NCI-H1417 (cell line): ENCODE measurements at regions not wholly inside any gene's neighbourhood (a gene's known extent, or its start where the extent isn't known, plus 50 kb on each side); places are given as distances from the start of the nearest gene placed in this dataset.
"Not testable (repeated sequence)": the region's sequence is repeated elsewhere in the genome, so short reads cannot be mapped to it uniquely, and the experiment has no call there.

Experiments
- DNase-seq, 3 experiments: peaks; one replicate each; lab custom pipeline; 2025; lab: John Stamatoyannopoulos, UW

GRCh38 chr6:28802417-28803336 lies 121.1 kb downstream of the TRIM27 start:
- no peak for DNase-seq

- DNase-seq, result no peak
These were observed 120.5 kb downstream of the TRIM27 start for GRCh38 chr6:28803337-28803709.

DNA sequence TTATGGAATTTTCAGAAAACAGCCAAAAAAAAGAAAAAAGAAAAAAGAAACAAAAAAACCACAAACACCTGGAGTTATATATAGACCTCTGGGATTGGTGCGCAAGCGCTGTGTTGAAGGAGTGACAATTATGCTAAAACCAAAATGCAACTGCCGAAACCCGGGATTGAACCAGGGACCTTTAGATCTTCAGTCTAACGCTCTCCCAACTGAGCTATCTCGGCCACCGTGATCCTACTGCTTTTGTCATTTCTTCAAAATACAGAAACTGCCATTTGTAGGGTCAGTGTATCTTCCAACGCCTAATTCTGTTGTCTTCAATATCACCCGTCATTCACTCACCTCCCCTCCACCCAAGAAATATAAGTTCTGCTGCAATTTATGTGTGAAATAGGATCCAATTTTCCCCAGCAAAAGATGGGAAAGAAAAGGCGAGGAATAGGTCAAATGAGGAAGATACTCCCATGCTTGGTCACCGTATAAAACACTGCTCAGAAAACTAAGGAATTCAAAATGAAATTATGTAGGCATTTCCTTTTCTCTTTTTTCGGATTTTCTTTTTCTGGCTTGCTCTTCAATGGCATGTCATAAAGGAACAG lies 116.0 kb downstream of the TRIM27 start:
- DNase-seq, result peak; percentile 4 to 41 (median 21)

GRCh38 chr6:28808383-28808782 lies 115.4 kb downstream of the TRIM27 start:
- no peak for DNase-seq

DNA sequence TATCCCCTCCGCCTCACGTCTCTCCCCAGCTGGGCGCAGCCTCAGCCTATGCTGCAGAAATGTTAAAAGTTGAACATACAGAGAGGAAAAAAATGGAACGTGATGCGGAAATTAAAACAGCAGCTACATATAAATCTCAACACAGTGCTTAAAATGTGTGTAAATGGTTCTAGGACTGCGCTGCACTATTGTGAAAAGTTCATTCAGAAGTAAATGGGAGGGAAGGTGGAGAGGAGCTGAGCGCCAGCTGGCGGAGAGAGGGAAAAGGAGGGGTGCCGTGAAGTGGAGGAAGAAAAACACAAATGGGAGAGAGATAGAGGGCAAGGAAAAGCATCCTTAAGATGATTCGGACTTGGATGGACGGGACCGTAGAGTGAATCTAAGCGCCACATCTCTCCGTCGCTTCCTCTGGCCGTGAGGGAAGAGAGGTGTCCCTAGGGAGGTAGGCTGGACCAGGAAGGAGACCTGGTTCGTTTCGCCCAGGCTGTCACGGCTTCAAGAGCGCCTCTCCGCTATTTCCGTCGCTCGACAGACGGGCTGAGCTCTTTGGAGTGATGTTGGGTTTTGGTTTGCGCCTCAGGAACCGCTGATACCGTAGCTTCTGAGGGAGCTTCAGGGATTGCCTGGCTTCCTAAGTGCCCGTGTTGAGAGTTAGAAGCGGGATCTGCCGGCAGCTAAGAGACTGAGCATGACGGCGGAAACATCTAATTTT lies 113.7 kb downstream of the TRIM27 start:
- no peak for DNase-seq

DNA sequence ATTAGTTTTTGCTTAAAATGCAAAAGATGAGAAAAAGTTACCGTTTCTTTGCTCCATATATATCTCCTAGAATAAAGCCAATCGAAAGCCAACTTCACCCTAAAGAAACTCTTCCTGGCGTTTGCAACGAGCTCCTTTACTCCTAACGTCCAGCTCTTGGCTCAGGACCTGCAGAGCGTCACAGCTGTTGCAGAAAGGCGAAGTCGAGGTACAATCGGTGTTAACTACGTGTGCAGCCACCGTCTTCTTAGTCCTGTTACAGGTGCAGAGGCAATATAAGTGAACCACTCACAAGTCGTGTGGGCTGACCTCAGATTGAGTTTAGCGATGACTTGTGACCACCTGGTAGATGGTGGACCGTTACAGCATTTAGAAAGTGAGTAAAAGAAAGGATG lies 113.1 kb downstream of the TRIM27 start:
- no peak for DNase-seq

DNA sequence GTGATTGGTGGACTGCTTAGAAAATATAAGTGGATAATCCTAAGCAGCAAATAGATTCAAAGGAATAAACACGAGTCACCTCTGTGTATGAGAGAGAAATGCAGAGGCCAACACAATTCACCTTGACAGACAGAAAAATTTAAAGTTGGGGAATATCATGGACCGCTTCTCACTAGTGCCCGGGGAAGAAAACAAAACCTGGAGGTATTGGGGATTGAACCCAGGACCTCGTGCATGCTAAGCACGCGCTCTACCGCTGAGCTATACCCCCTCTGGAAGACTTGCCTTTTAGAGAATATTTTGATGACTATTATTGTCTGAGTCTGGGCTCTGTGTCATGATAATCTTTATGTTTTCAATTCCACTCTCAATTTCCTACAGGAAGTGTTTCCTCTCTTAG lies 111.9 kb downstream of the TRIM27 start:
- DNase-seq, result no peak

DNA sequence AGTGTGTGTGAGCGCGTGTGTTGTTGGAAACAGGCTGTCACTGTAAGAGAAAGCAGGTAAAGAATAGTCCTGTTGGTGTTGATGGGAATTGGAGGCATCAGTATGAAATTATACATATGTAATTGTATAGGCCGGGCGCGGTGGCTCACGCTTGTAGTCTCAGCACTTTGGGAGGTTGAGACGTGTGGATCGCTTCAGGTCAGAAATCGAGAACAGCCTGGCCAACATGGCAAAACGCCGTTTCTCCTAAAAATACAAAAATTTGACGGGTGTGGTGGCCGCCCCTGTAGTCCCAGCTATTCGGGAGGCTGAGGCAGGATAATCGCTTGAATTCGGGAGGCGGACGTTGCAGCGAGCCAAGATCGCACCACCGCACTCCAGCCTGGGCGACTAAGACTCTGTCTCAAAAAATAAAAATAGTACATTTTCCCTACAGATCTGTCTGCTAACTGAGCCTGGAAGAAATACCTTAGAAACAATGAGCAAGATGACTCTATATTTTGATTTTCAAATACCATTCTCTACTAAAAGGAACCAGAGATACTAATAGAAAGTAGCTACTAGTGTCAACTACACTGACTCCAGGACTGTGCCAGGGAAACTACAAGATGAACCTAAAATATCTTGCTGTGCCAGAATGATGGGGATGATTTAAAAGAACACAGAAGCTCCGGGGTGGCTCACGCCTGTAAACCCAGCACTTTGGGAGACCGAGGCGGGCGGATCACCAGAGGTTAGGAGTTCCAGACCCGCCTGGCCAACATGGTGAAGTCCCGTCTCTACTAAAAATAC lies 110.8 kb downstream of the TRIM27 start:
- DNase-seq, result no peak

GRCh38 chr6:28814032-28814976 lies 109.5 kb downstream of the TRIM27 start:
- DNase-seq, result no peak

DNA sequence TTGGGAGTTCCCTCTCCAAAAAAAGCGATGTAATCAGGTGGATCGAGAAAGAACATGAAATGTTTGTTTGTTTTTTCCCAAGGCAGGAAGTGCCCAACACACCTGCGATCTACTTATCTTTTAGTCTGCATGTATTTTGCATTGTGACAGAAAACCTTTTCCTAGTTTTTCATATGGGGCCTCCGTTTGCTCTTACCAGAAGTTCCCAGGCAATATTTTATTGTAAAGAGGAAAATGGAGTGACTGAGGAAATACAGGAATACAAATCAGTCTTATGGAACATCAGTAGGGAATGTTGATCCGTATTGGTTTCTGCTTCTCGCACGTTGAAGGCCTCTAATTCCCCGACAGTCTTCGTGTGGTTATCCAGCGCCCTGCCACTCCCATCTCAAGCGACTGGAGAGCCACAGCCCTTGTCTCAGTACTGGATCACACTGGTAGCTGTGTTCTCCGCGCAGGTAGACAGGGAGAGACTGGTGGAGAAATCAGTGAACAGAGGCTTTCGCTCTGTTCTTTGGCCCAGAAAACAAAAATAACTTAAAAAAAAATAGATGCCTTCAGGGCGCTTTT lies 107.4 kb downstream of the TRIM27 start:
- DNase-seq, result no peak

DNA sequence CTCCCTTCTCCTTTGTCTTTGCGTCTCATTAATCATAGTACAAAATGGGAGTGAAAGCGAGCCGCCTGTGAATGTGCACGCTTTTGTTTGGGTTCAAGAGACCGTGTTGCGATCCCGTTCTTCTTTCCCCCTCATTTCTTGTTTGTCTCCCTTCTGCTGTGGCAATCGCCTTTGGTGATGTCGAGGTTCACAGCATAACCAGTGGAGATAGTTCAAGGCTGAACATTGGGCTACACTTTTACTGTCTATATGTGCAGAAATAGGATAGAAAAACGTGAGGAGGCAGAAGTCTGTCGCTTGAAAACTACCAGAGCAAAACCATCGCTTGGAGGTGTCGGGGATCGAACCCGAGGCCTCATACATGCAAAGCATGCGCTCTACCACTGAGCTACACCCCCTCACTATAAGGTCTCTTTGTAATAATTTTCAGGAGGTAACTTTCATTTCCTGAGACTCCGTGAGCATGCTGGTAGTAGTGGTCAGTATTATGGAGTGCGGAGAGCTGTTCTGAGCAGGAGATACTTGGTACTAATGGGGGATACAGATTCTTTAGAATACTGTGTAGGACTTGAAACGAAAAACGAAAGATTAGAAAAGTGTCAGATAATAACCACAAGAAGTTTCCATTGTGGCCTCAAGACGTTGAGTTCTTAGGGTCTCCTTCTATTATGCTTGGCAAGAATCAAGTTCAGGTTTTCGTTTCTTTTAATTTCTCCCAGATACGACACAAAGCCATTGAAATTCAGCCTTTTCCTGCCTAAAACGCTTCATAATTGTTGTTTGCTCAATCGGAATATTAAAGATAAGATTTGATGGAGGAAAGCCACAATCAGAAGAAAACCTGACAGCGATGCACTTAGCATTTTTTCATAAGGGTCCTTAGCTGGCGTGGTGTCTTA lies 106.6 kb downstream of the TRIM27 start:
- DNase-seq, result peak in 1 of 3 experiments; percentile 18

DNA sequence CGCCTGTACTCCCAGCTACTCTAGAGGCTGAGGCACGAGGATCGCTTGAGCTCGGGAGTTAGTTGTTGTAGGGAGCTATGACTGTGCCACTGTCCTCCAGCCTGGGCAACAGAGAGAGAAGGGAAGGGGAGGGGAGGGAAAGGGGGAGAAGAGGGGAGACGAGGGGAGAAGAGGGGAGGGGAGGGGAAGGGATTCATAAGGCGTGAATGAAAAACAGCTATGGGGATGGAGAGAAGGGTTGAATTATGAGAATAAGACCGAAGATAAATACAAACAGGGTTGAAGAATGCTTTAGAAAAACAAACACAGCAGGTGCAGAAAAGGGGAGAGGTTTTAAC lies 106.0 kb downstream of the TRIM27 start:
- no peak for DNase-seq

- DNase-seq, result no peak
These were observed 98.7 kb downstream of the TRIM27 start for GRCh38 chr6:28824793-28825731.

DNA sequence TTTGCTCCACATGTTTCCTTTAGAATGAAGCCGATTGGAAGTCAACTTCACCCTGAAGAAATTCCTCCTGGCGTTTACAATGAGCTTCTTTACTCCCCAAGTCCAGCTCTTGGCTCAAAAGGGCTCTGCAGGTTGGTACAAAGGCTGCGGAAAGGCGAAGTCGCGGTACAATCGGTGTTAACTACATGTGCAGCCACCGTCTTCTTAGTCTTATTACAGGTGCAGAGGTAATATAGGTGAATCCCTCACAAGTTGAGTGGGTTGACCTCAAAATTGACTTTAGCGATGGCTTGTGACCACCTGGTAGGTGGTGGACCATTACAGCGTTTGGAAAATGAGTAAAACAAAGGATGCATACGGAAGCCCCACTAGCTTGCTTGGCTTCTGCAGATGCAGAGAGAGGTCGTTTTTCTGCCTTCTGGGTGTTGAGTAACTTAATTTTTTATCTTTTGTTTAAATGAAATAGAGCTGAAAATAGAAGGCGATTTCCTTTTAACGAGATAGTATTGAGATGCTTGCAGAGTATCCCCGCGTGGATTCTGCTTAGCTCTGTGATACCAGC lies 98.0 kb downstream of the TRIM27 start:
- DNase-seq, result no peak

DNA sequence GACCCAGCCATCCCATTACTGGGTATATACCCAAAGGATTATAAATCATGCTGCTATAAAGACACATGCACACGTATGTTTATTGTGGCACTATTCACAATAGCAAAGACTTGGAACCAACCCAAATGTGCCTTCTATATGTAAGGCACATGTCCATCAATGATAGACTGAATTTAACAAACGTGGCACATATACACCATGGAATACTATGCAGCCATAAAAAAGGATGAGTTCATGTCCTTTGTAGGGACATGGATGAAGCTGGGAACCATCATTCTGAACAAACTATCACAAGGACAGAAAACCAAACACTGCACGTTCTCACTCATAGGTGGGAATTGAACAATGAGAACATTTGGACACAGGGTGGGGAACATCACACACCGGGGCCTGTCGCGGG lies 92.1 kb downstream of the TRIM27 start:
- not testable (repeated sequence) for DNase-seq

DNA sequence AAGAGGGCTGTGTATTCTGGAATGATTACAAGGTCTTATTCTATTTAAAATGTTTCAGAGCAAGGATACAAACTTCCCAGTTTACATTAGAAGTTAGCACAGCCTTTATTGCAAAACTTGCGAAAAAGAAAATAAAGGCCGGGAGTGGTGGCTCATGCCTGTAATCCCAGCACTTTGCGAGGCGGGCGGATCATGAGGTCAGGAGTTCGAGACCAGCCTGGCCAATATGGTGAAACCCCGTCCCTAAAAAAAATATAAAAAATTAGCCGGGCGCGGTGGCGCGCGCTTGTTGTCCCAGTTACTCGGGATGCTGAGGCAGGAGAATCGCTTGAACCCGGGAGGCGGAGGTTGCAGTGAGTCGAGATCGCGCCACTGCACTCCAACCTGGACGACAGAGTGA lies 87.1 kb downstream of the TRIM27 start:
- DNase-seq, result not testable (repeated sequence)

DNA sequence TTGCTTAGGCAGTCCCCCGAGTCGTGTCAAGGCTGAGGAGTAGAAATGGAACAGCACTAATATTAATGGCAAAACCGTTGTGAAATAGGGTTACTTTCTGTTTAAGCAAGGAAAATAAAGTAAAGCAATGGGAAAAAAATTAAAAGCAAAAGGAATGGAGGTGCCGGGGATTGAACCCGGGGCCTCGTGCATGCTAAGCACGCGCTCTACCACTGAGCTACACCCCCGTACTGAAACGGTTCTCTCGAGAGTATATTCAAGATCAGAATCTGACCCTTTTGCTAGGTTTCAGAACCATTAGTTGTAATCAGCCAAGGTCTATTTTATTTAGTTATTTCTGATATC lies 85.5 kb downstream of the TRIM27 start:
- peak; percentile 76 to 92 (median 80) for DNase-seq
